Aorta (tissue), 5 donors: ENCODE measurements at regions not wholly inside any gene's neighbourhood (a gene's known extent, or its start where the extent isn't known, plus 50 kb on each side); places are given as distances from the start of the nearest gene placed in this dataset.
A peak's percentile ranks its signal among the peaks of the same experiment; 100 is the strongest.

Experiments
- ATAC-seq: fragments of 200-7000 bp; cut with Tn5 transposase; one replicate; pipeline ENCODE4 v1.9.1; 2022; ENCODE audit warnings: moderate library complexity; ENCODE audit not compliant: low FRiP score
- DNase-seq, 2 donors: peaks; one replicate each; pipeline ENCODE4 v3.0.0-alpha.2; 2020
- H3K27ac ChIP-seq, 2 donors: one replicate each; pipeline ENCODE4 v1.5.1; 2013; ENCODE audit warnings: low read length in 2 of 2, mild to moderate bottlenecking in 2 of 2, moderate library complexity in 2 of 2, control low read depth in 1 of 2, inconsistent platforms in 1 of 2, low read depth in 1 of 2
- H3K27me3 ChIP-seq, 2 donors: one replicate each; pipeline ENCODE4 v1.6.1; 2013; ENCODE audit warnings: control low read depth in 1 of 2, low read length in 1 of 2, mild to moderate bottlenecking in 1 of 2, moderate library complexity in 1 of 2; ENCODE audit not compliant: insufficient read depth in 2 of 2, control insufficient read depth in 1 of 2
- H3K36me3 ChIP-seq, 2 donors: one replicate each; pipeline ENCODE4 v1.6.1; 2013; ENCODE audit warnings: control low read depth in 1 of 2, low read length in 1 of 2, mild to moderate bottlenecking in 1 of 2; ENCODE audit not compliant: insufficient read depth in 2 of 2, control insufficient read depth in 1 of 2
- H3K4me1 ChIP-seq, 2 donors: one replicate each; pipeline ENCODE4 v1.6.1; 2013; ENCODE audit warnings: low read length in 2 of 2, control low read depth in 1 of 2, mild to moderate bottlenecking in 1 of 2, moderate library complexity in 1 of 2; ENCODE audit not compliant: insufficient read depth in 2 of 2, control insufficient read depth in 1 of 2
- H3K4me3 ChIP-seq, 2 donors: one replicate each; pipeline ENCODE4 v1.5.1; 2013; ENCODE audit warnings: low read length in 2 of 2, control low read depth in 1 of 2, mild to moderate bottlenecking in 1 of 2
- H3K9me3 ChIP-seq: one replicate; pipeline ENCODE4 v1.6.1; 2013; ENCODE audit warnings: mild to moderate bottlenecking, low read length; ENCODE audit not compliant: control insufficient read depth
- WGBS, 2 donors: extraction: QIAGEN DNeasy Blood & Tissue Kit; methylation state at CpG; one replicate each; pipeline ENCODE4 v1.1.7; 2013; 5-methylcytosine and 5-hydroxymethylcytosine counted together
- intact Hi-C, 2 donors: fragments of 100-400 bp; cut with DNase I; formaldehyde crosslinking; loops; one replicate each; pipeline versions ENCODE4 v1.14.2 to v1.15.0; 2022
- donor health status: healthy with polysubstance abuse.
- donor health status: Bipolar disorder and iron deficiency.
- donor health status: DM: no; HTN: no; CAD: no.
- donor health status: DM: no; HTN: no; CAD: no.
- donor health status: DM: yes; HTN: yes; CAD: no.

DNA sequence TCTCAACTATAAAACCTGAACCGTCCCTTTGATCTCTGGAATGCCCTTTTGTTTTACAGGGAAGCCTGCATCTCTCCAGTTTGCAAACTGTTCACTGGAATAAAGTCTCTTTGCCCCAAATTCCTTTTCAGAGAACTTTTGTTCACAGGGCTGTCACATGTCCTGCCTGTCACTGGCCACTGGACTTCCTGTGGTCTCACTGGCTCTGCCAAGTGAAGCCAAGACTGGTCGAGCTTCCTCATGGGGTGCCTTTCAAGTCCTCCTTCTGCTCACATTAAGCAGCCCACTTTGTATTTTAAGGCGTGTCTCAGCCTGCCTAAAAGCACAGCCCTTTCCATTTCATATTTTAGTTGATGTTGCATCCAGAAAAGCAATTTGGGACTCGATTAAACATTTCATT lies 215.7 kb downstream of the KATNAL1 start:
- WGBS, 2 donors, result 75 to 79% methylated on average over 4 of the region's 4 CpGs
- ATAC-seq, result no peak
- DNase-seq, result peak in 1 of 2 donors; percentile 65
- intact Hi-C loops, result no loop called here
- Histone ChIP-seq H3K27ac (no peak overlapping the region), H3K4me3 (no peak overlapping the region), H3K4me1 (no peaks in the 10 kb centered on the region), H3K27me3 (no peaks in the 10 kb centered on the region), H3K36me3 (no peaks in the 10 kb centered on the region), H3K9me3 (peaks cover 1% of the 10 kb centered on the region)

DNA sequence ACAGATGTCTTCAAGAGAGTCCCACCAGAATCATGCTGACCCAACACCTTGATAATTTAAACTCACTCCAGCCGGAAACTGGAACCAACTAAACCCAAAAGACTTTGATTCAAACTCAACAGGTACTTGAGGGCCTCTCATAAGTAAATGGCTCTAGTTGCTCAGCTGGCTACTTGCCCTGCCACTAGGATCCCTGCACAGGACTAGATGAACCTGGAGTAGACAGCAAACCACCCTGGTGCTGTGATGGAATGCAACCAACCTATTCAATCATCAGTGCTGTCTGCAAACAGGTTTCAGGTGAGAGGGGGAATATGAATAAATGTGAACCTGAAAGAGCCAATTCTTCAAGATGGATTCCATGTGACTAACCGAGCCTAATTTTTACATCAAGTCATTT lies 216.3 kb downstream of the KATNAL1 start:
- ATAC-seq (no peak), DNase-seq (no peak)
- no peaks in the 10 kb centered on the region for H3K36me3 ChIP-seq
- H3K9me3 ChIP-seq, result peaks cover 1% of the 10 kb centered on the region
- no peaks in the 10 kb centered on the region for H3K27me3 ChIP-seq
- no peak overlapping the region for H3K27ac ChIP-seq
- intact Hi-C loops, result no loop called here
- 86 to 92% methylated on average over 2 of the region's 2 CpGs for WGBS, 2 donors
- no peaks in the 10 kb centered on the region for H3K4me1 ChIP-seq
- H3K4me3 ChIP-seq, result no peak overlapping the region

DNA sequence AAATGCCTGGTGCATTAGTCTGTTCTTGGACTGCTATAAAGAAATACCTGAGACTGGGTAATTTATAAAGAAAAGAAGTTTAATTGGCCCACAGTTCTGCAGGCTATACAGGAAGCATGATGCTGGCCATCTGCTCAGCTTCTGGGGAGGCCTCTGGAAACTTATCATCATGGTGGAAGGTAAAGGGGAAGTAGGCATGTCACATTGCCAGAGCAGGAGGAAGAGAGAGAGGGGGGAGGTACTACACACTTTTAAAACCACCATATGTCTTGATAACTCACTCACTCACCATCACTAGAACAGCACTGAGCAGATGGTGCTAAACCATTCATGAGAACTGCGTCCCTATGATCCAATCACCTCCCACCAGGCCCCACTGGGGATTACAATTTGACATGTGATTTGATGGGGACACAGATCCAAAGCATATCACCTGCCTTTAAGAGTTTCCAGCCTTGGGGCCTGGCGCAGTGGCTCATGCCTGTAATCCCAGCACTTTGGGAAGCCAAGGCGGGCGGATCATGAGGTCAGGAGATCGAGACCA lies 219.0 kb downstream of the KATNAL1 start:
- Histone ChIP-seq H3K4me1 (no peaks in the 10 kb centered on the region), H3K9me3 (peaks cover 1% of the 10 kb centered on the region), H3K36me3 (no peaks in the 10 kb centered on the region), H3K27ac (no peak overlapping the region), H3K27me3 (no peaks in the 10 kb centered on the region), H3K4me3 (no peak overlapping the region)
- intact Hi-C loops, result no loop called here
- 78 to 96% methylated on average over 5 of the region's 5 CpGs for WGBS, 2 donors
- no peak for DNase-seq
- ATAC-seq, result no peak

DNA sequence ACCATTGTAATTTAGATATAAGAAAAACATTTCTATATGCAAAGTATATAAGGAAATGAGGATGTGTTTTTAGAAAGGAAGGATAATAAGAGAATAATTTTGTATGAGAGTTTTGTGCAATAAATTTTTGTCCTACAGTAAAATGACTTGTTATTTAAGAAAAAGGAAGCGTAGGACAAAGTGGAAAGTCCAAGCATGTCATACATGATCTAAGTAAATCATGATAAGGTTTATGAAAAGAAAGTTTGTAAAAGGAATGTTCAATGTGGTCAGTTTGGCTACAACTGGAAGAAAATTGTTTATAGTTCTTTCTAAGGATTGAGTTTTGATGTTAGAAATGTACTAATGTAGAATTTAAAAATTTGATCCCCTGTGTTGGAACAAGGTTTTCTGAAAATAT lies 222.3 kb downstream of the KATNAL1 start:
- no peaks in the 10 kb centered on the region for H3K4me1 ChIP-seq
- WGBS, 2 donors, result 52 to 63% methylated on average over 1 of the region's 1 CpG
- no peak overlapping the region for H3K27ac ChIP-seq
- DNase-seq (no peak), ATAC-seq (no peak)
- H3K4me3 ChIP-seq, result no peak overlapping the region
- no peaks in the 10 kb centered on the region for H3K36me3 ChIP-seq
- peaks cover 2% of the 10 kb centered on the region for H3K9me3 ChIP-seq
- intact Hi-C loops, result no loop called here
- H3K27me3 ChIP-seq, result no peaks in the 10 kb centered on the region

DNA sequence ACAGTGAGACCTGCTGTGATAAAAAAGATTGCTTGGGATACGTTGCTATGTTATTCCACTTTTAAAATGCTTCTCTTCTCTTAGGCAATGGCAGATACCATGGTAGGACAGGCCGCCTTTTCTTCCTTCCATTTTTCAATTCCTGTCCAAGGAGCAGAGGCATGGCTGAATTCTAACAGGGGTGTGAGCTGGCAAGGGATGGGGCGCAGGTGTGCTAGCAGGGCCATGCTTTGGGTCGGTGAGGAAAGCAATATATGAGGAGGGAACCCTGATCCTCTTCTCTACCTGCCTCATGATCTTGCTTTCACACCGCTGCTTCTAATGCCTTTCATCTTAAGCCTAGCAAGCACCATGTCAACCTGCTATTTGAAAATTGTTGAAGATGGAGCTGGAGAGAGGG lies 225.0 kb downstream of the KATNAL1 start:
- ATAC-seq, result no peak

DNA sequence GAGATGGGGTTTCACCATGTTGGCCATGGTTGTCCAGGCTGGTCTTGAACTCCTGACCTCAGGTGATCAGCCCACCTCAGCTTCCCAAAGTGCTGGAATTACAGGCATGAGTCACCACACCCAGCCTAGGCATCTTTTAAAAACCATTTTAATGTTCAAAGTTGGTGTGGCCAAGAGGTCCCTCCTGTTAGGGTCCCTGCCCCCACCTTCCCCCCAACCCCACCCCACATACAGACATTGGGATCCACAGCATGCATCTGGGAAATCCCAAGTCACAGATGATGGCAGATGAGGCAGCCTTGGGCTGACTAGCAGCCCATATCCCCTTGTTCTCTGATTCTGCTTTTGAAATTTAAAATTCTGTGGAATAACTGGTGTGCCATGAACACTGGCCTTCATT lies 226.0 kb downstream of the KATNAL1 start:
- Histone ChIP-seq H3K4me1 (no peaks in the 10 kb centered on the region), H3K27ac (no peak overlapping the region), H3K4me3 (no peak overlapping the region), H3K27me3 (no peaks in the 10 kb centered on the region), H3K36me3 (no peaks in the 10 kb centered on the region), H3K9me3 (peaks cover 2% of the 10 kb centered on the region)
- no peak for DNase-seq
- intact Hi-C loops, result no loop called here
- ATAC-seq, result no peak

More for the DNA sequence above, 225.0 kb downstream of the KATNAL1 start:
- intact Hi-C loops, result no loop called here
- Histone ChIP-seq H3K36me3 (no peaks in the 10 kb centered on the region), H3K4me3 (no peak overlapping the region), H3K27me3 (no peaks in the 10 kb centered on the region), H3K9me3 (peaks cover 2% of the 10 kb centered on the region), H3K27ac (no peak overlapping the region), H3K4me1 (no peaks in the 10 kb centered on the region)
- WGBS, 2 donors, result 84 to 88% methylated on average over 5 of the region's 5 CpGs
- DNase-seq, result no peak

DNA sequence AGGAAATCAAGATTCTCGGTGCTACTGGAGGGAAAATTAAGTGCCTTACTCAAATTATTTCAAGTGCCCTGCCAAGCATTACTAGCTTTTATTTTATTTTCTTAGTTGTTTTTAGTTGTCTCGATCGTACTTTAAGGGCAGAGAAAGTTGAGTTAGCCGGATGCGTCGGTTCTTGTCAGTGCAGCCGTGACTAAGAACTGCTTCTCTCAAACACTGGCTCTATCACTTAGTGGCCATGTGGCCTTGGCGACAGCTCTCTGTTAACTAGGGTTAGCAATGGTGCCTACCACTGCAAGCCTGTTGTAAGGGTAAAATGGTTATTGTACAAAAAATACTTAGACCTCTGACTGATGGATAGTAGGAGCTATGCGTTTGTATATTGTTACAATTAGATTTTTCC lies 227.8 kb downstream of the KATNAL1 start:
- Histone ChIP-seq H3K27ac (no peak overlapping the region), H3K4me1 (no peaks in the 10 kb centered on the region), H3K36me3 (no peaks in the 10 kb centered on the region), H3K27me3 (no peaks in the 10 kb centered on the region), H3K4me3 (no peak overlapping the region), H3K9me3 (peaks cover 2% of the 10 kb centered on the region)
- intact Hi-C loops, result no loop called here
- no peak for DNase-seq
- 79 to 83% methylated on average over 9 of the region's 9 CpGs for WGBS, 2 donors
- ATAC-seq, result no peak

DNA sequence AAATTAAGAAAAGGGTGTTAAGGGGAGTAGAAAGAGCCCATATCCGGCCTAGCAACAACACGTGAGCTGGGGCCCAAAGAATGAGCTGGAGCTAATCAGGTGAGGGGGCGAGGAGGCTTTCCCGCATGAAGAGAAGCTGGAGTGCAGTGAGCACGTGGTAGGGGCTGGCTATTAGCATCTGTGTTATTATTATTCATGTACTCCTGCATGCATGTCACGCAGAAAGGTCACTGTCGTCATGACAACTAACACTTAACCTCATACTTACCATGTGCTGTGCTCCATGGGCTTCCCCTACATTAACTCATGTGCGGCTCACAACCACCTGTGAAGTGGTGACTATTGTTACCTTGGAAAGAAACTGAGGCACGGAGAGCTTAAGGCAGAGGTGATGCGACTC lies 227.6 kb upstream of the UBL3 start:
- H3K27me3 ChIP-seq, result no peaks in the 10 kb centered on the region
- ATAC-seq (no peak), DNase-seq (no peak)
- peaks cover 2% of the 10 kb centered on the region for H3K9me3 ChIP-seq
- intact Hi-C loops, result no loop called here
- H3K27ac ChIP-seq, result no peak overlapping the region
- WGBS, 2 donors, result 87 to 94% methylated on average over 10 of the region's 10 CpGs
- no peaks in the 10 kb centered on the region for H3K4me1 ChIP-seq
- no peaks in the 10 kb centered on the region for H3K36me3 ChIP-seq
- no peak overlapping the region for H3K4me3 ChIP-seq

DNA sequence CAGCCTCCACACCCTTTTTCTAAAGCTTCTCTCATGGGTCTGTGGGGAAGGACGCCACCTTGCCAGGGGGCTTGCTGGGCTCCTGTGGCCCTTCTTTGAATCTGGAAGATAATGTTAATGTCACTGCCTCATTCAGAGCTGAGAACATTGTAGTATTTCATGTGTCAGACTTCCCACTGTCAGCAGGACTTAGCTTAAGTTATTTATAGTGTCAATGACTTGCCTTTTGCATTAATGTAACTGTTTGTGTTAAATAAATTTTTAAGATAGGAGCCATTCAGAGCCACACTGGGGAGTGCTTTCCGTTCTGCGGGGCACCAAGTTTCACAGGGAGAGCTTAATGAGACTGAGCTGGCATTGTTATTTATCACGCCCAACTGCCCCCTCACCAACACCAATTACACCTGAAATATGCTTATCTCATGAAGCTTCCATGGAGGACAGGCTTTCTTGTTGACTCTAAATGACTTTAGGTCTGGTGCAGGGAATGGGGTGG lies 226.9 kb upstream of the UBL3 start:
- Histone ChIP-seq H3K9me3 (peaks cover 2% of the 10 kb centered on the region), H3K4me1 (no peaks in the 10 kb centered on the region), H3K36me3 (no peaks in the 10 kb centered on the region), H3K4me3 (no peak overlapping the region), H3K27ac (no peak overlapping the region), H3K27me3 (no peaks in the 10 kb centered on the region)
- ATAC-seq (no peak), DNase-seq (no peak)
- 76 to 79% methylated on average over 4 of the region's 4 CpGs for WGBS, 2 donors
- intact Hi-C loops, result no loop called here
